ENCODE measurements at regions not wholly inside any gene's neighbourhood (a gene's known extent, or its start where the extent isn't known, plus 50 kb on each side); places are given as distances from the start of the nearest gene placed in this dataset.

DNA sequence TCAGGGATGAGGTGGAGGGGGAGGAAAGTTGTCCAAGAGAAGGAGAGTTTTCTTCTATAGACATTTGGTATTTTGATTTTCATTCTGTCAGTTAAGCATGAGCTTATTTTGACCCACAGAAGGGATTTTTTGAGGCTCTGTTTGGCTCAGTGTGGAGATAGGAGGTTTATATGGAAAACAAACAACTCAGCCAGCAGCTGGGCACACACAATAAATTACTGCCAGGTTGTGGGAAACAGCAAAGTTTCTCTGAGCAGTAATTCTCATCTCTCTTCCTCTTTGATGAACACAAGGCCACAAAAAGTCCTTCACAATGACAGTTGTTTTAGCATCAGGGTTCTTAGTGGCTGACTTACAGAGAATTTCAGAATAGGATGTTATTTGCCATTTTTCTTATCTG lies 486.1 kb downstream of the KDM4C start:
- TF ChIP-seq, protein P1, sequence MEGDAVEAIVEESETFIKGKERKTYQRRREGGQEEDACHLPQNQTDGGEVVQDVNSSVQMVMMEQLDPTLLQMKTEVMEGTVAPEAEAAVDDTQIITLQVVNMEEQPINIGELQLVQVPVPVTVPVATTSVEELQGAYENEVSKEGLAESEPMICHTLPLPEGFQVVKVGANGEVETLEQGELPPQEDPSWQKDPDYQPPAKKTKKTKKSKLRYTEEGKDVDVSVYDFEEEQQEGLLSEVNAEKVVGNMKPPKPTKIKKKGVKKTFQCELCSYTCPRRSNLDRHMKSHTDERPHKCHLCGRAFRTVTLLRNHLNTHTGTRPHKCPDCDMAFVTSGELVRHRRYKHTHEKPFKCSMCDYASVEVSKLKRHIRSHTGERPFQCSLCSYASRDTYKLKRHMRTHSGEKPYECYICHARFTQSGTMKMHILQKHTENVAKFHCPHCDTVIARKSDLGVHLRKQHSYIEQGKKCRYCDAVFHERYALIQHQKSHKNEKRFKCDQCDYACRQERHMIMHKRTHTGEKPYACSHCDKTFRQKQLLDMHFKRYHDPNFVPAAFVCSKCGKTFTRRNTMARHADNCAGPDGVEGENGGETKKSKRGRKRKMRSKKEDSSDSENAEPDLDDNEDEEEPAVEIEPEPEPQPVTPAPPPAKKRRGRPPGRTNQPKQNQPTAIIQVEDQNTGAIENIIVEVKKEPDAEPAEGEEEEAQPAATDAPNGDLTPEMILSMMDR (IDR thresholded peaks at IDR 0.05; ENCODE audit: insufficient read depth, low read depth, low read length): no peak
- no peak for TF ChIP-seq EZH2 (IDR thresholded peaks at IDR 0.05; ENCODE audit: insufficient read depth, low read length)

Measured in astrocyte (in vitro differentiated cells and primary cell).